Chondrocyte (in vitro differentiated cells): ENCODE measurements at regions not wholly inside any gene's neighbourhood (a gene's known extent, or its start where the extent isn't known, plus 50 kb on each side); places are given as distances from the start of the nearest gene placed in this dataset.
"Not testable (repeated sequence)": the region's sequence is repeated elsewhere in the genome, so short reads cannot be mapped to it uniquely, and the experiment has no call there.

ENCODE experiments used
- DNase-seq: peaks from one replicate; pipeline ENCODE4 v3.0.0; 2021; ENCODE audit warnings: mixed read lengths, low spot score
- H3K27ac Mint-ChIP-seq: one replicate; pipeline ENCODE4 v1.8.0; 2021; ENCODE audit warnings: mild to moderate bottlenecking, moderate library complexity, mixed read lengths; ENCODE audit not compliant: unreplicated experiment
- H3K27me3 Mint-ChIP-seq: 2 replicates; pipeline ENCODE4 v1.8.0; 2021; ENCODE audit warnings: low read depth, mixed read lengths
- H3K36me3 Mint-ChIP-seq: 2 replicates; pipeline ENCODE4 v1.8.0; 2021; ENCODE audit warnings: low read depth, mixed read lengths
- H3K4me1 Mint-ChIP-seq: 2 replicates; pipeline ENCODE4 v1.8.0; 2021; ENCODE audit warnings: low read depth, mild to moderate bottlenecking, mixed read lengths
- H3K4me3 Mint-ChIP-seq: one replicate; pipeline ENCODE4 v1.8.0; 2021; ENCODE audit warnings: mild to moderate bottlenecking, moderate library complexity, mixed read lengths; ENCODE audit not compliant: unreplicated experiment
- H3K9me3 Mint-ChIP-seq: 2 replicates; pipeline ENCODE4 v1.8.0; 2021; ENCODE audit warnings: low read depth, mixed read lengths
- CTCF ChIP-seq: fragments of 200-600 bp; sonication (generic); IDR thresholded peaks from 2 replicates; pipeline ENCODE4 v1.5.0; 2021; ENCODE audit warnings: antibody characterized with exemption, mild to moderate bottlenecking, moderate library complexity

- H3K27ac Mint-ChIP-seq: no peak overlapping the region
- peaks cover 2% of the 10 kb centered on the region for H3K27me3 Mint-ChIP-seq
- no peak for DNase-seq
- no peak overlapping the region for H3K4me3 Mint-ChIP-seq
- H3K4me1 Mint-ChIP-seq: no peaks in the 10 kb centered on the region
- H3K36me3 Mint-ChIP-seq: no peaks in the 10 kb centered on the region
- peak; percentile 81 for TF ChIP-seq CTCF
- H3K9me3 Mint-ChIP-seq: no peaks in the 10 kb centered on the region
Observed at GRCh38 chr2:166700079-166700478, 188.2 kb upstream of the XIRP2 start.

DNA sequence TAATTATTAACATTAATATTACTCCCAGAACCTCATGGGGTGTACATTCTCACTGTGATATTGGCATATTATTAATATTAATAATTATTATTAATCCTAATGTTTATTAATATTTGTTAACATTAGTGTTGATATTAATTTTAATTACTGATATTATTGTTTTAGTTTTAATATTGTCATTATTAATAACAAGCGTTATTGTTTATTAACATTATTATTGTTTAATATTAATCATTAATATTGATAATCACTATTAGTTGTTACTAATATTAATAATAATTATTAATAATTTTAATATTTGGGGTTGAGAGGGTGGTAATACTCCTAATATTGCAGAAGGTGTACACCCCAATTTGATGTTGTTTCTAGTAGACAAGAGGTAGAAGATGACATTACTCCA is 193.1 kb upstream of the XIRP2 start:
- peaks cover 11% of the 10 kb centered on the region for H3K9me3 Mint-ChIP-seq
- no peak for DNase-seq
- no peak overlapping the region for H3K4me3 Mint-ChIP-seq
- TF ChIP-seq CTCF: no peak
- peaks cover 4% of the 10 kb centered on the region for H3K27me3 Mint-ChIP-seq
- no peak overlapping the region for H3K27ac Mint-ChIP-seq
- H3K36me3 Mint-ChIP-seq: peaks cover 2% of the 10 kb centered on the region
- H3K4me1 Mint-ChIP-seq: no peaks in the 10 kb centered on the region

- peaks cover 15% of the 10 kb centered on the region for H3K9me3 Mint-ChIP-seq
- not testable (repeated sequence) for H3K27ac Mint-ChIP-seq, H3K4me1 Mint-ChIP-seq
Observed at GRCh38 chr2:166686057-166686456, 192.0 kb upstream of the SCN7A start.

DNA sequence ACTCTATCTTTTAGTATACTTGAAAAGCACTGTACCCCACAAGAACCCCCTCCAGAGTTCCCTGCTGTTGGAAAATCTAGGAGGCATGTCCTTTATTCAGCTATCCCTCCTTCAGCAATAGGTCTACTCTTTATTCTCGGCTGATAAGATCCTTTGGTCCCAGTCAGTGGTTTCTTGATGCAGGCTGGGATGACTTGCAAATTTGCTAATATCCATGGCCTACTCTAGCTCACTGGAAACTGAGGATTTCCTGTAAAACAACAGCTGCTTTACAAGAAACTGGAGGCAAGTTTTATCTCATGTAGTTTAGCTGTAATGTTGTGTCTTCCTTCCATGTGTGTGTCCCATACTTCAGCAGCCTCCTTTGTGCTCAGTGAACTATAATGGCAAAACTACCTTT is 183.9 kb upstream of the SCN7A start:
- TF ChIP-seq CTCF: no peak
- no peak for DNase-seq
- Mint-ChIP-seq H3K27ac (no peak overlapping the region), H3K4me3 (no peak overlapping the region), H3K36me3 (no peaks in the 10 kb centered on the region), H3K4me1 (no peaks in the 10 kb centered on the region), H3K27me3 (peaks cover 2% of the 10 kb centered on the region), H3K9me3 (no peaks in the 10 kb centered on the region)

More at GRCh38 chr2:166686057-166686456, 192.0 kb upstream of the SCN7A start:
- not testable (repeated sequence) for H3K36me3 Mint-ChIP-seq, H3K4me3 Mint-ChIP-seq, DNase-seq, H3K27me3 Mint-ChIP-seq

DNA sequence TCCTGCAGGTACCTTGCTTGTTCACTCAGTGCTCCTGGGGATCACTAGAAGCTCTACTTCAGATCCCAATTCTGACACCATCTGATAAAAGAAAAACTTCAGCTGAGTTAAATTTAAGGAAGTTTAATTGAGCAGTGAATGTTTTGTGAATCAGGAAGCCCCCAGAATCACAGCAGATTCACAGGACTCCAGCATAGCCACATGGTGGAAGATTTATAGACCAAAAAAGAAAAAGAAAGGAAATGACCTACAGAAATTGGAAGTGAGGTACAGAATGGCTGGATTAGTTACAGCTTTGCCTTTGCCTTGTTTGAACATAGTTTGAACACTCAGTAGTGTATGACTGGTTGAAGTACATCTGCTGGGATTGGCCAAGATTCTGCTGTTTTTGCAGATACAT is 182.7 kb upstream of the SCN7A start:
- no peak for TF ChIP-seq CTCF
- Mint-ChIP-seq H3K4me3 (no peak overlapping the region), H3K27ac (no peak overlapping the region), H3K27me3 (peaks cover 2% of the 10 kb centered on the region), H3K4me1 (no peaks in the 10 kb centered on the region), H3K9me3 (no peaks in the 10 kb centered on the region), H3K36me3 (no peaks in the 10 kb centered on the region)
- no peak for DNase-seq

DNA sequence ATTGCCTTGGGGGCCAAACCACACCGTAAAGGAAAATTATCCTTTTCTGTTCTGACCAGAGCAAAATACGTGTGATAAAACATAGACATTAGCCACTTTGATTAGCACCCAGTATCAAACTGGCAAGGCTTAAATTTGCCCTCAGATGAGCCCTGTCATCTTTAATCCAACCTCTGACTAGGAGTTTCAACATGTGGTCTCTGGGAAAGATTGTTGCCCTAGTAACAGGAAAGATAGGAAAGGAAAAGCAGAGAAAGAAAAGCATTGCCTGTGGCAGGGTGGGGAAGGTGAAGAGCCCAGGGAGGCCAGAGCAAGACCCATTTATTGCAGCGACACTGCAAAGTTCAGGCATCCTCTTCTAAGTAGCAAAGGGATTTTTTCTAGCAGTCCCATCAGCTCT is 181.5 kb upstream of the SCN7A start:
- Mint-ChIP-seq H3K36me3 (no peaks in the 10 kb centered on the region), H3K4me1 (no peaks in the 10 kb centered on the region), H3K4me3 (no peak overlapping the region), H3K27me3 (peaks cover 2% of the 10 kb centered on the region), H3K9me3 (no peaks in the 10 kb centered on the region), H3K27ac (no peak overlapping the region)
- TF ChIP-seq CTCF: no peak
- no peak for DNase-seq
